Prostate gland (tissue), 2 donors: ENCODE measurements at regions not wholly inside any gene's neighbourhood (a gene's known extent, or its start where the extent isn't known, plus 50 kb on each side); places are given as distances from the start of the nearest gene placed in this dataset.

Experiments
- CTCF ChIP-seq, 4 experiments: fragments of 200-600 bp in 2 of 4; fragments of 450-650 bp in 2 of 4; sonication (generic) in 2 of 4; IDR thresholded peaks; 1 replicate in 3 of 4; 2 replicates in 1 of 4; pipeline ENCODE4 v1.5.1; 2016 to 2019; ENCODE audit warnings: antibody characterized with exemption in 4 of 4, mild to moderate bottlenecking in 2 of 4, moderate library complexity in 2 of 4
- POLR2A ChIP-seq: fragments of 450-650 bp; IDR thresholded peaks from one replicate; pipeline ENCODE4 v1.6.1; 2016; ENCODE audit warnings: antibody characterized with exemption, mild to moderate bottlenecking
- POLR2AphosphoS5 ChIP-seq: sonication (generic); formaldehyde crosslinking; IDR thresholded peaks from one replicate; pipeline ENCODE4 v1.6.1; 2017; ENCODE audit warnings: antibody characterized with exemption

- TF ChIP-seq CTCF (IDR thresholded peaks at IDR 0.05) = no peak
- TF ChIP-seq POLR2A = no peak
- no peak for TF ChIP-seq POLR2AphosphoS5
These were observed 228.9 kb upstream of the AMIGO2 start for GRCh38 chr12:47308672-47309071.
